Naive B cell (primary cell): ENCODE measurements at regions not wholly inside any gene's neighbourhood (a gene's known extent, or its start where the extent isn't known, plus 50 kb on each side); places are given as distances from the start of the nearest gene placed in this dataset.
"Not testable (repeated sequence)": the region's sequence is repeated elsewhere in the genome, so short reads cannot be mapped to it uniquely, and the experiment has no call there.

Experiments
- ATAC-seq, 2 donors: fragments of 150-1000 bp; cut with Tn5 transposase; 2 replicates each; pipeline ENCODE4 v1.10.0; 2021; ENCODE audit warnings: low read depth in 2 of 2, mild to moderate bottlenecking in 2 of 2, moderate library complexity in 2 of 2
- DNase-seq: peaks from one replicate; pipeline ENCODE4 v3.0.0; 2022
- H3K27ac Mint-ChIP-seq, 6 donors: one replicate each; pipeline ENCODE4 v1.8.0; 2020 to 2022; ENCODE audit warnings: mild to moderate bottlenecking in 6 of 6, mixed read lengths in 6 of 6, moderate library complexity in 5 of 6, inconsistent platforms in 2 of 6
- H3K27me3 Mint-ChIP-seq, 3 donors: one replicate each; pipeline ENCODE4 v1.8.0; 2021 to 2022; ENCODE audit warnings: mixed read lengths in 3 of 3, mild to moderate bottlenecking in 1 of 3
- H3K36me3 Mint-ChIP-seq, 2 donors: one replicate each; pipeline ENCODE4 v1.8.0; 2020 to 2022; ENCODE audit warnings: mixed read lengths in 2 of 2, inconsistent platforms in 1 of 2, mild to moderate bottlenecking in 1 of 2
- H3K4me1 Mint-ChIP-seq, 3 donors: one replicate each; pipeline ENCODE4 v1.8.0; 2020 to 2022; ENCODE audit warnings: mixed read lengths in 3 of 3, inconsistent platforms in 1 of 3, mild to moderate bottlenecking in 1 of 3, moderate library complexity in 1 of 3
- H3K4me3 Mint-ChIP-seq, 8 donors: one replicate each; pipeline ENCODE4 v1.8.0; 2020 to 2022; ENCODE audit warnings: mild to moderate bottlenecking in 8 of 8, mixed read lengths in 8 of 8, moderate library complexity in 8 of 8, inconsistent platforms in 2 of 8
- H3K9me3 Mint-ChIP-seq, 7 donors: one replicate each; pipeline ENCODE4 v1.8.0; 2020 to 2022; ENCODE audit warnings: mixed read lengths in 7 of 7, mild to moderate bottlenecking in 5 of 7, inconsistent platforms in 2 of 7, moderate library complexity in 1 of 7

DNA sequence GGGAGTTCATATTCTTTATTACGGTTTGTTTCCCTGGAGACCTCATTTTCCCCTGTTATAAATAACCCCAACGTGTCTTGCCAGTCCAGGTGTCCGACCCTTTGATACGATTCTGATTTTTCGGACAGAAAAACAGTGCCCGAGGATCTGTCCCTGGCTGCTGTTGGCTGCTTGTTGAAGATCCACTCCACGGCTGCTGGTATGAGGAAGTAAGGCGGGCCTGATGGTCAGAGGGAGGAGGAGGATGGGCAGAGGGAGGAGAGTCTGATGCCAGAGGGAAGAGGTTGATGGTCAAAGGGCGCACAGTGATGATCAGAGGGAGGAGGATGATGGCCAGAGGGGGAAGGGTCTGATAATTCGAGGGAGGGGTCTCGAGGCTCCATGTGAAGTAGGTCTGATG is 99.9 kb downstream of the ATP6V0E2 start:
- H3K27me3 Mint-ChIP-seq, result peaks cover 5 to 24% (median 20%) of the 10 kb centered on the region in 3 donors
- not testable (repeated sequence) for H3K36me3 Mint-ChIP-seq, H3K27ac Mint-ChIP-seq, DNase-seq, H3K9me3 Mint-ChIP-seq, H3K4me3 Mint-ChIP-seq, ATAC-seq
- peaks cover 0 to 12% (median 10%) of the 10 kb centered on the region in 3 donors for H3K4me1 Mint-ChIP-seq

DNA sequence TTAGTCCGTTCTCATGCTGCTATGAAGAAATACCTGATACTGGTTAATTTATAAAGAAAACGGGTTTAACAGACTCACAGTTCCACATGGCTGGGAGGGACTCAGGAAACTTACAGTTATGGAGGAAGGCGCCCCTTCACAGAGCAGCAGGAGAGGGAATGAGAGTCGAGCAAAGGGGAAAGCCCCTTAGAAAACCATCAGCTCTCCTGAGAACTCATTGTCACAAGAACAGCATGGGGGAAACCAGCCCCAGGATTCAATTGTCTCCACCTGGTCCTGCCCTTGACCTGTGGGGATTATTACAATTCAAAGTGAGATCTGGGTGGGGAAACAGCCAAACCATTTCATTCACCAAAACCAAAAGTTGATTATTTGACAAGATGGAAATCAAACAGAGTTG is 101.8 kb downstream of the ATP6V0E2 start:
- Mint-ChIP-seq H3K4me1 (peaks cover 0 to 12% (median 10%) of the 10 kb centered on the region in 3 donors), H3K27me3 (peaks cover under 1 to 20% (median 20%) of the 10 kb centered on the region in 3 donors), H3K4me3 (peak overlapping the region in 1 of 8 donors; percentile 13)
- not testable (repeated sequence) for H3K9me3 Mint-ChIP-seq, H3K27ac Mint-ChIP-seq, DNase-seq, H3K36me3 Mint-ChIP-seq
- peak in 1 of 2 donors; percentile 20 for ATAC-seq

GRCh38 chr7:149978537-149978936 is 104.8 kb downstream of the ATP6V0E2 start:
- not testable (repeated sequence) for H3K4me3 Mint-ChIP-seq, DNase-seq, ATAC-seq, H3K9me3 Mint-ChIP-seq, H3K27ac Mint-ChIP-seq, H3K36me3 Mint-ChIP-seq
- Mint-ChIP-seq H3K27me3 (peaks cover 0 to 12% (median 11%) of the 10 kb centered on the region in 3 donors), H3K4me1 (peaks cover 0 to 12% (median 10%) of the 10 kb centered on the region in 3 donors)

GRCh38 chr7:149978944-149979343 is 105.2 kb downstream of the ATP6V0E2 start:
- H3K27ac Mint-ChIP-seq, H3K4me3 Mint-ChIP-seq, ATAC-seq, H3K9me3 Mint-ChIP-seq, H3K36me3 Mint-ChIP-seq, DNase-seq: not testable (repeated sequence)
- Mint-ChIP-seq H3K27me3 (peaks cover 0 to 12% (median 11%) of the 10 kb centered on the region in 3 donors), H3K4me1 (peaks cover 0 to 12% (median 10%) of the 10 kb centered on the region in 3 donors)

DNA sequence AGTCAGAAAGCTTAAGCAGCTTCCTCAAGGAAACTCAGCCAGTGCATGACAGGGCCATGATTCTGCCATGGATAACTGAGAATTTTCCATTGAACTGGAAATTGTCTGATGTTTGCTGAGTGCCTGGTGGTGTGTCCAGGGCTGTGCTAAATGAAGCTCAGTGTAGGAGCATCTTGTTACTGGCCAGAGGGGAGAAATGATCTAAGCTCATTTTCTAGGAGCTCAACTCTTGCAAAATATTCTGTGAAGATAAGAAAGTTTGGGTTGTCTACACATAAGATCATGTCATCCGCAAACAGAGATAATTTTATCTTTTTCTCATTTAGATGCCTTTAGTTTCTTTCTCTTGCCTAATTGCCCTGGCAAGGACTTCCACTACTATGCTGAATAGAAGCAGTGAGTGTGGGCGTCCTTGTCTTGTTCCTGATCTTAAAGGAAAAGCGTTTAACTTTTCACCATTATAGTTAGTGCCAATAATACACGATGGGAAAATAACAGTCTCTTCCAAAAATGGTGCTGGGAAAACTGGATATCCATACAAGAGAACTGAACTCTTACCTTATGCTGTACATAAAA is 108.9 kb downstream of the ATP6V0E2 start:
- H3K27me3 Mint-ChIP-seq, H3K9me3 Mint-ChIP-seq, H3K4me3 Mint-ChIP-seq, ATAC-seq, H3K36me3 Mint-ChIP-seq, H3K4me1 Mint-ChIP-seq, DNase-seq, H3K27ac Mint-ChIP-seq: not testable (repeated sequence)

GRCh38 chr7:149986866-149987265 is 113.1 kb downstream of the ATP6V0E2 start:
- not testable (repeated sequence) for H3K4me1 Mint-ChIP-seq, H3K36me3 Mint-ChIP-seq, DNase-seq, H3K9me3 Mint-ChIP-seq, ATAC-seq, H3K4me3 Mint-ChIP-seq, H3K27ac Mint-ChIP-seq, H3K27me3 Mint-ChIP-seq

GRCh38 chr7:149991652-149992302 is 118.0 kb downstream of the ATP6V0E2 start:
- not testable (repeated sequence) for H3K4me3 Mint-ChIP-seq, H3K4me1 Mint-ChIP-seq, H3K36me3 Mint-ChIP-seq, ATAC-seq, H3K27me3 Mint-ChIP-seq, H3K9me3 Mint-ChIP-seq, H3K27ac Mint-ChIP-seq, DNase-seq

GRCh38 chr7:149992366-149992765 is 118.6 kb downstream of the ATP6V0E2 start:
- H3K27ac Mint-ChIP-seq, DNase-seq, H3K27me3 Mint-ChIP-seq, H3K9me3 Mint-ChIP-seq, H3K4me3 Mint-ChIP-seq, ATAC-seq, H3K36me3 Mint-ChIP-seq, H3K4me1 Mint-ChIP-seq: not testable (repeated sequence)

DNA sequence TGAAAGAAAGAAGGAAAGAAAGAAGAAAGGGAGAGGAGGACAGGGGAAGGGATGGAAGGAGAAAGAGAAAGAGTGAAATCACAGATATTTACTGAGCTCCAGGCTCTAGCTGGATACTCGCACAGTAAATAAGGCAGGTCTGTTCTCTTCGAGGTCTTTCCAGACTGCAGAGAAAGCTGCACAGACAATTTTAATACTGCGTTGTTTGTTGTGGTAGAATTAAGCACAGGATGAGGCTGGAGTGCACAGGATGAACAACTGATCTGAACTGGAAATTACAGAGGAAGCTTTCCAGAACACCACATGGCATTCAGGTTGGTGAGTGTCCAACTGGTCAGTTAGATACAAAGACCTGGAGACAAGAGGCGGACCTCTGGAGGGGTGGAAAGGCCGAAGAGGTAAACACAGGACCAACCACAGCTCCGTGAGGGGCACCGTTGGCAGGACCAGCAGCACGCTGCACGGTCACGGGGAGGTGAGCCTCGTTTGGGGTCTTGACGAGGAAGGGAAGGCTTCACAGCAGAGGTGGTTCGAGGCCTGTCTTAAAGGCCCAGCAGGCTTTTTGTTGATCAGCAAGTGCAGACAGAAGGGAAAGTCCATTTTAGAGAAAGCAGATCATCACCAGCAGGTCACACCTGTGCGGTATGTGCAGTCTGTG is 121.7 kb downstream of the ATP6V0E2 start:
- not testable (repeated sequence) for ATAC-seq, H3K36me3 Mint-ChIP-seq, H3K27me3 Mint-ChIP-seq, DNase-seq, H3K4me3 Mint-ChIP-seq, H3K9me3 Mint-ChIP-seq, H3K4me1 Mint-ChIP-seq
- H3K27ac Mint-ChIP-seq, result peak overlapping the region in 1 of 6 donors; percentile 20

- not testable (repeated sequence) for H3K27ac Mint-ChIP-seq, H3K4me3 Mint-ChIP-seq, H3K4me1 Mint-ChIP-seq, H3K9me3 Mint-ChIP-seq, H3K36me3 Mint-ChIP-seq, H3K27me3 Mint-ChIP-seq, DNase-seq
- ATAC-seq, result peak in 1 of 2 donors; percentile 16
Observed at GRCh38 chr7:150000780-150001599, 127.2 kb downstream of the ATP6V0E2 start.

DNA sequence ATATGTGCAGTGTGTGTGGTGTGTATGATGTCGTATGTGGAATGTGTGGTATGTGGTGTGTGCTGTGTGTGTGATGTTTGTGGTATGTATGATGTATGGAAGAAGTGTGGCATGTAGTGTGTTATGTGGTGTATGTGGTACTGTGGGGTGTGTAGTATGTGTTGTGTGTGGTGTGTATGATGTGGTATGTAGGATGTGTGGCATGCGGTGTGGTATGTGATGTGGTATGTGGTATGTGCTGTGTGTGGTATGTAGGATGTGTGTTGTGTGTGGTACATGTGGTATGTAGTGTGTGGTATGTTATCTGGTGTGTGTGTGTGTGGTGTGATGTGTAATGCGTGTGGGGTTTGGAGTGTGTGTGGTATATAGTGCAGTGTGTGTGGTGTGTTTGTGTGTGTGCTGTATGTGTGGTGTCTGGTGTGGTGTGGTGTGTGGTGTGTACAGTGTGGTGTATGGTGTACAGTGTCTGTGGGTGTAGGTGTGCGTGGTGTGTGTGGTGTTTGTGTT is 129.6 kb downstream of the ATP6V0E2 start:
- Mint-ChIP-seq H3K9me3 (no peaks in the 10 kb centered on the region), H3K27ac (no peak overlapping the region), H3K4me3 (no peak overlapping the region), H3K36me3 (no peaks in the 10 kb centered on the region), H3K4me1 (no peaks in the 10 kb centered on the region), H3K27me3 (no peaks in the 10 kb centered on the region)
- DNase-seq, result no peak
- no peak for ATAC-seq

DNA sequence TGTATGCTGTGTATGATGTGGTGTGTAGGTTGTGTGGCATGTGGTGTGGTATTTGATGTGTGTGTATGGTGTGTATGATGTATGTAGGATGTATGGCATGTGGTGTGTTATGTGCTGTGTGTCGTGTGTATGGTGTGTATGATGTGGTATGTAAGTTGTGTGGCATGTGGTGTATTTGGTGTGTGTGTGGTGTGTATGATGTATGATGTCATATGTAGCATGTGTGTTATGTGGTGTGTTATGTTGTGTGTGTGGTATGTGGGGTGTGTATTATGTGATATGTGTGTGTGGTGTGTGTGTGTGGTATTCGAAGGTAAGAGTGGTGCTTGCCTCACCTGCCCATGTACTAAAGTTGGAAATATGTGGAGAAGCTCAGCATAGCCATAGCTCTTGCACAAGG is 130.2 kb downstream of the ATP6V0E2 start:
- H3K27ac Mint-ChIP-seq, H3K9me3 Mint-ChIP-seq, H3K4me1 Mint-ChIP-seq, H3K4me3 Mint-ChIP-seq, DNase-seq, H3K36me3 Mint-ChIP-seq, H3K27me3 Mint-ChIP-seq, ATAC-seq: not testable (repeated sequence)

DNA sequence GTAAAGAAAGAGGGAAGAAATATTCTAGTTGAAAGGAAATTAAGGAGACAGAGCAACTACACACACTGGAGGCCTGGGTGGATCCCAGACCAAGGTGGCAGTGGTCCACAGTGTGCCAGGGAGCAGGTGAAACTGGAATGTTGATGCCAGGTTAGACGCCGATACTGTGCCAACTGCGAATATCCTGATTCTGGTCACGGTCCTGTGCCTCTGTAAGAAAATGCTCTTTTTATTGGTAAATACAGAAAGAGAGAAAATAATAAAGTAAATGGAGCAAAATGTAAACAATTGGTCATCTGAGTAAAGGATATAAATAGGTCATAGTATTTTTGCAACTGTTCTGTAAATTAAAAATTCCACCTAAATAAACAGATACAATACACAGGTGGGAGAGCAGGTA is 131.1 kb downstream of the ATP6V0E2 start:
- H3K4me1 Mint-ChIP-seq, H3K27me3 Mint-ChIP-seq, DNase-seq, H3K36me3 Mint-ChIP-seq, ATAC-seq, H3K27ac Mint-ChIP-seq, H3K4me3 Mint-ChIP-seq, H3K9me3 Mint-ChIP-seq: not testable (repeated sequence)
